Endothelial cell of umbilical vein (primary cell): ENCODE measurements at regions not wholly inside any gene's neighbourhood (a gene's known extent, or its start where the extent isn't known, plus 50 kb on each side); places are given as distances from the start of the nearest gene placed in this dataset.

Experiments used
- BruUV-seq: library from RNA; stranded (reverse); fragments of 400-500 nt; replicated peaks from 2 replicates; lab custom pipeline; 2021; lab: Mats Ljungman, UMichigan
- CTCF ChIA-PET: fragments of 300-600, 350-600 bp; sonication (Branson Sonifier 250); formaldehyde crosslinking; loops from one replicate; lab custom pipeline; 2021; ENCODE audit warnings: antibody characterized with exemption, inconsistent platforms; lab: Charles Lee
- POLR2A ChIA-PET: fragments of 300-600, 350-600 bp; sonication (Branson Sonifier 250); formaldehyde crosslinking; loops from one replicate; lab custom pipeline; 2021; ENCODE audit warnings: antibody characterized with exemption, inconsistent platforms; lab: Charles Lee
- DNase-seq: peaks from one replicate; pipeline ENCODE4 v3.0.0-alpha.2; 2011; ENCODE audit warnings: low read depth, low spot score
- FAIRE-seq: peaks from 2 replicates; lab custom pipeline; 2011; peaks lifted over from hg19 to GRCh38; lab: Jason Lieb, UNC
- H2AFZ ChIP-seq: 2 replicates; pipeline ENCODE4 v1.6.0; 2012; ENCODE audit warnings: low read depth, low read length, control low read depth, inconsistent platforms
- H3K27ac ChIP-seq: 2 replicates; pipeline ENCODE4 v1.5.1; 2011; ENCODE audit warnings: low read depth, mild to moderate bottlenecking, control low read depth, low read length, moderate library complexity; ENCODE audit not compliant: insufficient read depth
- H3K27me3 ChIP-seq, 2 experiments: 2 replicates each; pipeline versions ENCODE4 v1.6.0 to v1.6.1; 2011; ENCODE audit warnings: low read length in 2 of 2, mixed read lengths in 1 of 2; ENCODE audit not compliant: control insufficient read depth in 2 of 2, insufficient read depth in 2 of 2
- H3K36me3 ChIP-seq, 2 experiments: 2 replicates in 1 of 2; 3 replicates in 1 of 2; pipeline ENCODE4 v1.5.1; 2011; ENCODE audit warnings: low read length in 2 of 2, mild to moderate bottlenecking in 1 of 2, moderate library complexity in 1 of 2; ENCODE audit not compliant: control insufficient read depth in 2 of 2, insufficient read depth in 2 of 2; ENCODE audit errors: extremely low read depth in 1 of 2
- H3K4me1 ChIP-seq: 3 replicates; pipeline ENCODE4 v1.5.1; 2011; ENCODE audit warnings: mild to moderate bottlenecking, low read length; ENCODE audit not compliant: control insufficient read depth, insufficient read depth; ENCODE audit errors: extremely low read depth
- H3K4me2 ChIP-seq: 2 replicates; pipeline ENCODE4 v1.6.1; 2011; ENCODE audit warnings: low read length, control low read depth, mixed read lengths; ENCODE audit not compliant: insufficient read depth
- H3K4me3 ChIP-seq, 3 experiments: fragments of 200-600 bp in 1 of 3; sonication (generic), shearing (Covaris generic) in 1 of 3; replicated peaks in 1 of 3; 2 replicates each; pipeline ENCODE4 v1.5.1; 2011 to 2016; ENCODE audit warnings: control low read depth in 3 of 3, low read length in 3 of 3, mild to moderate bottlenecking in 2 of 3, inconsistent platforms in 1 of 3, low read depth in 1 of 3, moderate library complexity in 1 of 3; ENCODE audit not compliant: insufficient read depth in 1 of 3
- H3K79me2 ChIP-seq: 2 replicates; pipeline ENCODE4 v1.6.0; 2012; ENCODE audit warnings: low read length, inconsistent platforms; ENCODE audit not compliant: control insufficient read depth, insufficient read depth
- H3K9ac ChIP-seq: replicated peaks from 2 replicates; pipeline ENCODE3; 2011; ENCODE audit warnings: low read length, control low read depth; ENCODE audit not compliant: insufficient read depth; ENCODE audit errors: extremely low read depth
- H3K9me1 ChIP-seq: replicated peaks from 3 replicates; pipeline ENCODE4 v1.6.0; 2011; ENCODE audit warnings: mild to moderate bottlenecking, low read length; ENCODE audit not compliant: control insufficient read depth, insufficient read depth; ENCODE audit errors: extremely low read depth
- H3K9me3 ChIP-seq: replicated peaks from 2 replicates; pipeline ENCODE4 v1.5.1; 2012; ENCODE audit warnings: low read length, inconsistent platforms; ENCODE audit not compliant: control insufficient read depth, insufficient read depth
- H4K20me1 ChIP-seq: replicated peaks from 2 replicates; pipeline ENCODE3; 2011; ENCODE audit warnings: mild to moderate bottlenecking, low read length; ENCODE audit not compliant: control insufficient read depth, insufficient read depth; ENCODE audit errors: extremely low read depth
- CTCF ChIP-seq, 2 donors: IDR thresholded peaks; 1 replicate in 1 of 2; 2 replicates in 1 of 2; pipeline ENCODE4 v1.5.1; 2011; ENCODE audit warnings: low read length in 2 of 2, mild to moderate bottlenecking in 2 of 2, moderate library complexity in 2 of 2, control low read depth in 1 of 2, inconsistent platforms in 1 of 2, low read depth in 1 of 2; ENCODE audit not compliant: insufficient read depth in 1 of 2; ENCODE audit errors: extremely low read depth in 1 of 2
- EZH2 ChIP-seq: IDR thresholded peaks from 2 replicates; pipeline ENCODE4 v1.6.1; 2012; ENCODE audit warnings: borderline replicate concordance, low read depth, mild to moderate bottlenecking, moderate library complexity, low read length, inconsistent platforms; ENCODE audit not compliant: severe bottlenecking
- FOS ChIP-seq: IDR thresholded peaks from 2 replicates; pipeline ENCODE4 v1.6.1; 2011; ENCODE audit warnings: mild to moderate bottlenecking, low read length, moderate library complexity, borderline replicate concordance; ENCODE audit not compliant: insufficient read depth
- GATA2 ChIP-seq: IDR thresholded peaks from 2 replicates; pipeline ENCODE4 v1.7.0; 2011; ENCODE audit warnings: low read depth, mild to moderate bottlenecking, moderate library complexity, mixed read lengths, low read length; ENCODE audit not compliant: insufficient read length, insufficient read depth
- JUN ChIP-seq: IDR thresholded peaks from 2 replicates; pipeline ENCODE4 v1.6.1; 2011; ENCODE audit warnings: borderline replicate concordance, low read depth; ENCODE audit not compliant: insufficient read length, insufficient read depth
- MAX ChIP-seq: IDR thresholded peaks from 2 replicates; pipeline ENCODE4 v1.6.1; 2011; ENCODE audit not compliant: insufficient read depth, insufficient read length
- MYC ChIP-seq: IDR thresholded peaks from one replicate; pipeline ENCODE4 v1.6.1; 2011; ENCODE audit warnings: mild to moderate bottlenecking, low read depth, low read length
- POLR2A ChIP-seq: IDR thresholded peaks from 2 replicates; pipeline ENCODE4 v1.6.1; 2012; ENCODE audit warnings: low read depth, mild to moderate bottlenecking, control low read depth, low read length
- POLR2AphosphoS5 ChIP-seq: IDR thresholded peaks from 2 replicates; pipeline ENCODE4 v1.6.1; 2012; ENCODE audit warnings: low read depth, mild to moderate bottlenecking, control low read depth, low read length, moderate library complexity; ENCODE audit not compliant: insufficient read depth
- dilution Hi-C: fragments of 300-500 bp; cut with MboI; formaldehyde crosslinking; loops from one replicate; pipeline ENCODE4 v1.15.0; 2019; ENCODE audit warnings: low sequenced_read_pairs; ENCODE audit not compliant: extremely low pct_ligation_motif_present
- intact Hi-C: fragments of 100-400 bp; cut with micrococcal nuclease; formaldehyde crosslinking; loops from one replicate; pipeline ENCODE4 v1.10.0; 2022

- TF ChIP-seq JUN: no peak
- TF ChIP-seq POLR2AphosphoS5: no peak
- TF ChIP-seq EZH2: no peak
- TF ChIP-seq MAX: no peak
- no peak for TF ChIP-seq FOS
- TF ChIP-seq MYC: no peak
- TF ChIP-seq CTCF (IDR thresholded peaks at IDR 0.05; ENCODE audit: extremely low read depth in 1 of 2, insufficient read depth in 1 of 2, low read depth in 1 of 2, low read length in 2 of 2): no peak
- no peak for TF ChIP-seq GATA2
- no peak for TF ChIP-seq POLR2A
- POLR2A ChIA-PET: no interaction called here
- no peak overlapping the region for H3K4me2 ChIP-seq
- H3K9me1 ChIP-seq: no peaks in the 10 kb centered on the region
- H3K4me1 ChIP-seq: no peaks in the 10 kb centered on the region
- dilution Hi-C loops: no loop called here
- no peak overlapping the region for H2AFZ ChIP-seq
- no TSS peak for BruUV-seq
- FAIRE-seq (no peak), DNase-seq (no peak)
- no peaks in the 10 kb centered on the region for H3K36me3 ChIP-seq
- CTCF ChIA-PET: interaction anchor here (2.5 kb wide), 1 partner anchor 218 kb away, joined by 17 read pairs; no protein-coding TSS in a partner anchor
- H3K79me2 ChIP-seq: no peaks in the 10 kb centered on the region
- no peak overlapping the region for H3K9ac ChIP-seq
- no peak overlapping the region for H3K27ac ChIP-seq
- H3K4me3 ChIP-seq: no peak overlapping the region
- intact Hi-C loops: loop anchor here (1.0 to 5.0 kb wide), 3 partner anchors 218 to 324 kb away; no protein-coding TSS in a partner anchor
- H3K27me3 ChIP-seq: peaks cover 0 to 2% of the 10 kb centered on the region in 2 experiments
- H4K20me1 ChIP-seq: no peaks in the 10 kb centered on the region
- no peaks in the 10 kb centered on the region for H3K9me3 ChIP-seq
These were observed 184.7 kb downstream of the MID1IP1 start for GRCh38 chrX:38985945-38986344.
